Fibroblast of skin of back (primary cell): ENCODE measurements at regions not wholly inside any gene's neighbourhood (a gene's known extent, or its start where the extent isn't known, plus 50 kb on each side); places are given as distances from the start of the nearest gene placed in this dataset.
"Not testable (repeated sequence)": the region's sequence is repeated elsewhere in the genome, so short reads cannot be mapped to it uniquely, and the experiment has no call there.

Source experiments
- DNase-seq: peaks from one replicate; pipeline ENCODE4 v3.0.0-alpha.2; 2013

GRCh38 chr21:28587748-28588147 is 404.9 kb downstream of the LTN1 start:
- peak; percentile 40 for DNase-seq

GRCh38 chr21:28581976-28582375 is 410.7 kb downstream of the LTN1 start:
- DNase-seq, result no peak

GRCh38 chr21:28581311-28581731 is 411.4 kb downstream of the LTN1 start:
- DNase-seq, result peak; percentile 72

GRCh38 chr21:28580585-28580984 is 412.1 kb downstream of the LTN1 start:
- no peak for DNase-seq

- no peak for DNase-seq
Measured at GRCh38 chr21:28579986-28580550, 412.6 kb downstream of the LTN1 start.

GRCh38 chr21:28568692-28569091 is 424.0 kb downstream of the LTN1 start:
- no peak for DNase-seq

GRCh38 chr21:28563933-28564332 is 428.7 kb downstream of the LTN1 start:
- not testable (repeated sequence) for DNase-seq

- no peak for DNase-seq
Measured at GRCh38 chr21:28561772-28562171, 430.9 kb downstream of the LTN1 start.

GRCh38 chr21:28554660-28555475 is 437.8 kb downstream of the LTN1 start:
- peak; percentile 68 for DNase-seq

- DNase-seq, result no peak
Measured at GRCh38 chr21:28550057-28550825, 442.4 kb downstream of the LTN1 start.

- DNase-seq, result no peak
Measured at GRCh38 chr21:28548291-28548690, 444.4 kb downstream of the LTN1 start.

- no peak for DNase-seq
Measured at GRCh38 chr21:28547766-28548165, 444.9 kb downstream of the LTN1 start.

- no peak for DNase-seq
Measured at GRCh38 chr21:28543975-28544374, 448.7 kb downstream of the LTN1 start.

GRCh38 chr21:28541371-28542112 is 451.1 kb downstream of the LTN1 start:
- no peak for DNase-seq

GRCh38 chr21:28540514-28540913 is 452.2 kb downstream of the LTN1 start:
- peak; percentile 81 for DNase-seq

- DNase-seq, result no peak
Measured at GRCh38 chr21:28539623-28539988, 453.1 kb downstream of the LTN1 start.

- DNase-seq, result peak; percentile 96
Measured at GRCh38 chr21:28538987-28539622, 453.6 kb downstream of the LTN1 start.

GRCh38 chr21:28537371-28538079 is 455.2 kb downstream of the LTN1 start:
- DNase-seq, result peak; percentile 95

GRCh38 chr21:28532446-28532845 is 460.2 kb downstream of the LTN1 start:
- DNase-seq, result no peak

- DNase-seq, result no peak
Measured at GRCh38 chr21:28523367-28523766, 469.3 kb downstream of the LTN1 start.

- peak; percentile 64 for DNase-seq
Measured at GRCh38 chr21:28522014-28522799, 470.5 kb downstream of the LTN1 start.
